ENCODE measurements at regions not wholly inside any gene's neighbourhood (a gene's known extent, or its start where the extent isn't known, plus 50 kb on each side); places are given as distances from the start of the nearest gene placed in this dataset.

DNA sequence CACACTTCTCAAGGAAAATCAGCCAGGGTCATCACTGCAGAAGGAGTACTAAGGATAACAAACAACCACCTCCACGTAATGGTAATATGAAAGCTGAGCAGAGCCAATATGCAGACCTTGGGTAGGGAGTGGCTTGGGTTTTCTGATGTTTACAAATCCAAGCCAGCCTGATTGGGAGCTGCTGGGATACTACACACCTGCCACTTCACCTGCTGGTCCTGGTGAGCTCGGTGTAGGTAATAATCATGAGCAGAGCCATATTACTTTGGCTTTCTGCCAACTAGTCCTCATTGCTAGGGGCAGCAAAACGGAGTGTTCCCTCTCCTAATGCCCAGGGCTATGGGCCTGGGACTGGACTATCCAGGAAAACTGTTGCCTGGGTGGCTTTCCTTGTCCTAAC, 433.5 kb upstream of the PPP2R3A start:
- TF ChIP-seq YY1 (IDR thresholded peaks at IDR 0.05; ENCODE audit: insufficient read depth, insufficient read length), result no peak
- TF ChIP-seq SUZ12 (IDR thresholded peaks at IDR 0.05; ENCODE audit: extremely low read depth, insufficient read depth, insufficient read length), result no peak

Data from NT2/D1 (cell line).